WTC11 (cell line): ENCODE measurements at regions not wholly inside any gene's neighbourhood (a gene's known extent, or its start where the extent isn't known, plus 50 kb on each side); places are given as distances from the start of the nearest gene placed in this dataset.

Experiments
- ATF3 ChIP-seq: sonication (generic); formaldehyde crosslinking; conservative IDR thresholded peaks from 2 replicates; pipeline ENCODE4 v1.8.1; 2022; ENCODE audit warnings: mild to moderate bottlenecking, missing genetic modification reagents
- CTCF ChIP-seq: fragments of 200-600 bp; IDR thresholded peaks from 2 replicates; pipeline ENCODE4 v1.8.0; 2022; ENCODE audit warnings: antibody characterized with exemption
- NR2C2 ChIP-seq: sonication (generic); formaldehyde crosslinking; IDR thresholded peaks from 2 replicates; pipeline ENCODE4 v1.8.0; 2022; ENCODE audit warnings: mild to moderate bottlenecking, missing genetic modification reagents

GRCh38 chr20:56750430-56750829, 121.3 kb downstream of the TFAP2C start:
- TF ChIP-seq NR2C2 (CRISPR knock-in tag), result no peak
- TF ChIP-seq CTCF, result no peak
- TF ChIP-seq ATF3 (CRISPR knock-in tag), result no peak
